Stimulated activated CD4-positive, alpha-beta T cell treated with anti-CD3 and anti-CD28 coated beads, Interleukin-2, amount 100 ng/mL, for 4 hours (primary cell): ENCODE measurements at regions not wholly inside any gene's neighbourhood (a gene's known extent, or its start where the extent isn't known, plus 50 kb on each side); places are given as distances from the start of the nearest gene placed in this dataset.
"Not testable (repeated sequence)": the region's sequence is repeated elsewhere in the genome, so short reads cannot be mapped to it uniquely, and the experiment has no call there.

Source experiments
- DNase-seq: peaks from one replicate; pipeline ENCODE4 v3.0.0-alpha.2; 2020; ENCODE audit warnings: low read depth

DNA sequence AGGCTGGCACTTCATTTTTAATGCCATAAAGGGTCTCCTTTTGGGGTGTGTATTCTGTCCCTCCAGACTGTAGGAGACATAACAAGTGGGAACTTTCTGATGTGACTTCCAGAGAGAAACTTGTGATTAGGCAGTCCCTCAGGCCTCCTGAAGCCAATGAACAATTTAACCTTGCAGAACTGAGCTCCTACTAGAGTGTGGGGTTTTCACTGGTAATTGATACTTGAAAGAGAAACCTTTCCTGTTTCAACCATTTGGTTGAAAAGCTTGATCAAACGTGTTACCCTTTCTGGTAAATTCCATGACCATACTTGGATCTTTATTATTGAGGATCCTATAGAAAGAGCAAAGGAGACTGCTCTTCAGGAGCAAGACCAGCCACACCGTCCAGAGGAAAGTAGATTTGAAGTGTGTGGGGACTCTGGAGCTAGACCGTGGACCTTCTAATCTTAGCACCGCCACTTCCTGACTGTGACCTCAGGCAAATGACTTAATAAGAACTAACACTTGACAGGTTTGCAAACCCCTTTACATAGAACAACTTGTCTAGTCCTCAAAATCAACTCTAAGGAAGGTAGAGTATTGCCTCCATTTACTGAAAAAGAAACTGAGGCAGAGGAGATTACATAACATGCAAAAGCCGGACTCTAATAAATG lies 69.9 kb upstream of the GDNF start:
- DNase-seq = not testable (repeated sequence)

DNA sequence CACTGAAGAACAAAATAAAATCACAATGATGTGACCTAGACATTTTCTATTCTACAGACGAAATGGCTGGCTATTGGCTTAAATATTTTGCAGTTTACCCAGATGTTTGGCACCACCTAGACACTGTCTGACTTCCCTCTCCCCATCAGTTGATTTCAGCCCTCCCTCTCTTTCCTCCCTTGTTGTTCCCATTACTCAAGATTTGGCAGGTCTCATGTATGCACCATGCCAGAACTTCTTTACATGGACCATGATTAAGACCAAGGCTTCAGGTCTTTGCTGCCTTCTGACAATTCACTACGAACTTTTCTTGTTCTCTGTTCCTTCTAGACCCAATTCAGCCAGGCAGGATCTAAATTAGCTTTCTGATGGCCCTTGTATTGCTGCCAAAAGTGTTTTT lies 66.6 kb upstream of the GDNF start:
- no peak for DNase-seq

DNA sequence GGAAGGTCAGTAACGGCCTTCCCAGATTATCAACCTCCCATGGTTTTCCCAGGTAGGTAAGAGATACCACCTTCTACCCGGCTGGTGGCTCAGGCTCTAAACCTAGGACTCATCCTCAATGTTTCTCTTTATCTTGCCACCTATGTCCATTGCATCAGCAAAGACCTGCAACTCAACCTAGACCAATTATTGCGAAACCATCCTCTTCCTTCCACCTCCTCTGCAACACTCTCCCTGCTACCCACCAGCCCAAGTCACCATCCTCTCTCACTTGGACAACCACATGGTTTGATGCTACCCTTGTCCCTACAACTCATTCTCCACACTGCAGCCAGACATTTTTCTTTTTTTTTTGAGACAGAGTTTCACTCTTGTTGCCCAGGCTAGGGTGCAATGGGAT lies 65.4 kb upstream of the GDNF start:
- DNase-seq = no peak

DNA sequence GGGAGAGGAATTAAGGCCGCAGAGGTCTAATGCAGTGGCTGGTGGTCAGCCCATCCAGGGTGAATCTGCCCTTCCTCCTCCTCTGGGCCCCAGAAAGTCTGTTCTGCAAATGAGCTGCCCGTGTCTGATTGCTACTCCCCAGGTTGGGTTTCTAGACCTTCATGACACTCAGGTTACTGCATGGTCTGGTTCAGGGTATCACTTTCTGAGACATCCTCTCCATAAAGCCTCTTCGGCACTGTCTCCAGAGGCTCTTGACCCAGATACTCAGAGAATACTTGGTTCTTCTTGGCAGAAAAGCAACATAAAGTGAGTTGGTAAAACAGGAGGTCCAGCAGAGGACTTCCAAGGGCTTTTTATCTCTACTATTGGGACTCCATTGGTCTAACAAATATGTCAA lies 62.5 kb upstream of the GDNF start:
- no peak for DNase-seq

DNA sequence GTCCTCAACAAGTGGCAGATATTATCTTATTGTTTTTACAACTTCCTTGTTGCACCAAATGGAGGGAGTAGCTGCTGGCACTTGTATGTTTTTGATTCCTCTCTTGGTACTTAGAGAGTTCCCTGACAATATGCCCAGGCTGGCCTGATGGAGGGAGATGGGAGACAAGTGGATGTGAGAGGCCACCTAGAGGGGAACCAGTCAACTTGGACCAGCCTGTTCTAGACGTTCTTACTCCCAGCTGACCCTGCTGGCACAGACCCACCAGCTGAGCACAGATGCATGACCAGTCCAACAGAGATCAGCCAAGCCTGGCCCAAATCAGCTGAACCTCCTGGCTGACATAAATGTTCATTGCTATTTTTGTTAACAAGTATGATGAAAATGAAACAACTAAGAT lies 60.9 kb upstream of the GDNF start:
- no peak for DNase-seq

DNA sequence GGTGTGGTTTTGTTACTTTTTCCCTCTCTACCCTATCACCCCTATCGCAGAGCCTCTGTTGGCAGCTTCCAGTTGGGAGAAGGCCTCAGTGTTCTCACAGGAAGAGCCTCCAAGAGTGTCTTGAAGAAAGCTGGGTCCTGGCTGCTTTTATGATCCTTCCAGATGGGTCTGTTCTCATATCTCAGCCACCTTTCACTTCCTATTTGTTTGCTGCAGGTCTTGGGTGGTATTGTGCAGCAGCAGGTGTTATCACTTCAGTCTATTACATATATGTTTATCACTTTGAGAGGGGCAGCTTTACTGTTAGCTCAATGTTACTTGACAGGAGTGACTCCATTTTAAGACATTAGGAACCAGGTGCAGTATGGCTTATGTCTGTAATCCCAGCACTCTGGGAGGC lies 59.2 kb upstream of the GDNF start:
- DNase-seq = no peak

DNA sequence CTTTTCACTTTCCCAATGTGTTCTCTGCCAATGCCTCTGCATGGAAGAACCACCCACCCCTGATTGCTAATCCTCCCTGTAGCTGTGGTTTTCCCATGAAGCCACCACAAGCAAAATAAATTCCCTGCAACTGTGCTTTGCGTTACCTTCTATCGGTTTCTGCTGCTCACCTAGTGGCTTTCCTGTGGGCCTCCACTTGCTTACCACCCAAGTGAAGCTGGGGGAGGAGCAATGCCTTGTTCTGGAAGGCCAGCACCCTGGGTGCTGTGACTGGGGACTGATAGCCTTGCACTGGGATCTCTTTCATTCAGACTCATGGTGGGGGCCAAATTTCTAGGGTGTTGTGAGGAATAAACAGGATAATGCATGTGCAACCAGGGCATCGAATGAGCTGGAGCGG lies 56.3 kb upstream of the GDNF start:
- no peak for DNase-seq

DNA sequence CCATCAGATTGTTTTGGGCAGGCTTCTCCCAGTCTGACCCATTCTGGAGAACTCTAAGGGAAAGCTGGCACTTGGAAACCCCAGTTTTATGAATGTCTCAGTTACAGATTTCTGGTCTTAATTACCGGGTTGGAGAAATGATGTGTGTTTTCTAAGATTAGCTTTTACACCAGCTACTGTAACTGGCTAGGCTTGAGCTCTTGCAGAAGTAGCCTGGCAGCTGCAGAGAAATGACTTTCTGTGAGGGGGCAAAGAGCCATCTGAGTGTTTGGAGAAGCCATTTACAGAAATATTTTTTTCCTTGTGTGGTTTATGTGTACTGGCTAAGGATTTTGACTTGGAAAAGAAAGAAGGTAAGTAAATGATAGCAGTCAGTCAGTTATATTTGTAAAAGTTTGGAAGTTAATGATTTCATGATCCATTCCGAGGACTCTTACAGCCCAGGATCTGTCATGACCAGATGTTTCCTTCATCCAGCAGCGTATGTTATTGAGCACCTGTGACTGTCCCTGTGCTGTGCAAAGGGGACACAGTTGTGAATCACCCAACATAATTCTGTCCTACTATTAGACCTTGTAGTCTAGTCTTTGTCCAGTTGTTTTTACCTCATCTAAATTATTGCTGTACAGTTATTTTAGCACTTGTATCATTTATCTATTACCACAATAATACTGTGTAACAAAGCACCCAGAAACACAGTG lies 53.7 kb upstream of the GDNF start:
- DNase-seq = no peak

DNA sequence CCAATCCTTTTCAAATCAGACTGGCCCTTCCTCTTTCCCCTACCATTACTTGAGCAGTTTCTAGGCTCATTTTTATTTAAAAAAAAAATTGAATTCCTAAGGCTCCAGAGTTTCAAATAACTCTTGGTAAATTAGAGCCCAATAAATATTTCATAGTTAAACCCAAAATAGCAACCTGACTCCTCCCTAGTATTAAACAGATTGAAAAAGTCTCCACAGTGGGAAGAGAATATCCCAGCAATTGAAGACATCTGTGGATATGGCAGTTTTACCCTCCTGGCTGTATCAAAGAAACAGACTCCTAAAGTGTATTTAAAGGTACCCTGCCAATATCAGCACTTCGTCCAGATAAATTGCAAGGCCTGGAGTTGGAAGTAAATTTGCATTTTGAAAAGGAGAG lies 52.7 kb upstream of the GDNF start:
- DNase-seq = no peak

DNA sequence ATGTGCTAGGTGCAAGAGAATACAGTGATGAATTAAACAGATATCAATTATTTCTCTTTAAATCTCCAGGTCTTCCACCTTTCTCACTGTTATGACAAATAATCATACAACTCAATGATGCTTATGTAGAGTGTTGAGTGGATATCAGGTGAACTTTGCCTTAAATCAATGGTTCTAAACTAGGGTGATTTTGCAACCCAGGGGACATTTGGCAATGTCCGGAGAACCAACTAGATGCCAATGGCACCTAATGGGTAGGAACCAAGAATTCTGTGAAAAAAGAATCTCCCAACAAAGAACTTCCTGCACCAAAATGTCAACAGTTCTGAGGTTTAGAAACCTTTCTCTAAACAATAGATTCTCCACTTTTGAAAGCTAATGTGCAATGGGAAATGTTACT lies 52.0 kb upstream of the GDNF start:
- no peak for DNase-seq

DNA sequence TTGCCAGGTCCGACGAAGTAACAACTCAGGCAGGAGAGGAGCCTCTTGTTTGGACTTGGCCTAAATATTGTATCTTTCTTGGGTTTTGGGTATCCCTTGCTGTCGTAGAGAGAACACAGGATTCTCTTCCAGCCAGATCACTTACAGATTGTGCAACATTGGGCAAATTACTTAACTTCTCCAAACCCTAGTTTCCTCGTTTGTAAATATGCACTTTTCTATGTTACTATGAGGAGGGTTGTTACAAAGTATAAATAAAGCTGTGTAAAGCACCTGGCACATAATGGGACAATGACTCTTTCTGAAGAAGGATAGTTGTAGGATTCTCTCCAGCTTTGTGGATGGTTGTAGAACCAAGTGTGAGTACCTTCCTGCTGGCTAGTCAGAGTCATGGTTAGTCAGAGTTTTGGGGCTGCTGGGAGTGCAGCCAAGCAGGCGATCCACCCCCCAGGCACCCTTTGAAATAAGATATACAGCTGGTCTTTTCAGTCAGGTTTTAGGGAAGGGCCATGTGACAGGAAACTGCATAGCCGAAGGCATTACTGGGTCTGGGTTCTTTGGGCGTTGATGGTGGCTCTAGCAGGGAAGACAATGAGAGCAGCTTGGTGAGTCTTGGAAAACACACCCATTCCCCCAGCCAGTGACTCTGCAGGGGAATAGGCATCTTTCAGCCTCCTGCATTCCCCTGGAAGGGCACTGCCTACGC lies 49.9 kb upstream of the GDNF start:
- DNase-seq = no peak
